DOHH2 (cell line): ENCODE measurements at regions not wholly inside any gene's neighbourhood (a gene's known extent, or its start where the extent isn't known, plus 50 kb on each side); places are given as distances from the start of the nearest gene placed in this dataset.

Source experiments
- CTCF ChIP-seq: fragments of 200-600 bp; sonication (generic); IDR thresholded peaks from one replicate; pipeline ENCODE4 v1.5.1; 2014; ENCODE audit warnings: antibody characterized with exemption, mild to moderate bottlenecking, low read depth, low read length; ENCODE audit not compliant: poor library complexity, severe bottlenecking
- EZH2phosphoT487 ChIP-seq: fragments of 200-600 bp; sonication (generic); IDR thresholded peaks from 2 replicates; pipeline ENCODE4 v1.6.1; 2017; ENCODE audit warnings: borderline replicate concordance, mild to moderate bottlenecking, antibody characterized with exemption, low read length, moderate library complexity, mixed read lengths

GRCh38 chr2:103130857-103131256 lies 369.0 kb downstream of the TMEM182 start:
- TF ChIP-seq CTCF, result no peak
- TF ChIP-seq EZH2phosphoT487, result no peak
